ENCODE measurements at regions not wholly inside any gene's neighbourhood (a gene's known extent, or its start where the extent isn't known, plus 50 kb on each side); places are given as distances from the start of the nearest gene placed in this dataset.
"Not testable (repeated sequence)": the region's sequence is repeated elsewhere in the genome, so short reads cannot be mapped to it uniquely, and the experiment has no call there.

GRCh38 chr10:30701451-30702173 lies 72.1 kb upstream of the LYZL2 start:
- peak; percentile 68 for DNase-seq (ENCODE audit: low read depth, low spot score)

GRCh38 chr10:30697806-30698205 lies 68.3 kb upstream of the LYZL2 start:
- DNase-seq (ENCODE audit: low read depth, low spot score): no peak

- DNase-seq (ENCODE audit: low read depth, low spot score): not testable (repeated sequence)
Measured at GRCh38 chr10:30697221-30697620, 67.7 kb upstream of the LYZL2 start.

- not testable (repeated sequence) for DNase-seq (ENCODE audit: low read depth, low spot score)
Measured at GRCh38 chr10:30696416-30697185, 67.0 kb upstream of the LYZL2 start.

GRCh38 chr10:30695481-30696236 lies 66.1 kb upstream of the LYZL2 start:
- peak; percentile 73 for DNase-seq (ENCODE audit: low read depth, low spot score)

GRCh38 chr10:30694518-30695228 lies 65.1 kb upstream of the LYZL2 start:
- DNase-seq (ENCODE audit: low read depth, low spot score): no peak

- DNase-seq (ENCODE audit: low read depth, low spot score): no peak
Measured at GRCh38 chr10:30691639-30692015, 62.1 kb upstream of the LYZL2 start.

- not testable (repeated sequence) for DNase-seq (ENCODE audit: low read depth, low spot score)
Measured at GRCh38 chr10:30690948-30691638, 61.5 kb upstream of the LYZL2 start.

GRCh38 chr10:30688456-30688855 lies 58.9 kb upstream of the LYZL2 start:
- DNase-seq (ENCODE audit: low read depth, low spot score): no peak

- DNase-seq (ENCODE audit: low read depth, low spot score): peak; percentile 85
Measured at GRCh38 chr10:30687698-30688213, 58.2 kb upstream of the LYZL2 start.

GRCh38 chr10:30686708-30687107 lies 57.2 kb upstream of the LYZL2 start:
- no peak for DNase-seq (ENCODE audit: low read depth, low spot score)

GRCh38 chr10:30683496-30683895 lies 53.9 kb upstream of the LYZL2 start:
- DNase-seq (ENCODE audit: low read depth, low spot score): no peak

GRCh38 chr10:30682377-30683199 lies 53.0 kb upstream of the LYZL2 start:
- DNase-seq (ENCODE audit: low read depth, low spot score): peak; percentile 95

GRCh38 chr10:30680908-30681307 lies 51.4 kb upstream of the LYZL2 start:
- DNase-seq (ENCODE audit: low read depth, low spot score): no peak
